K562 (cell line): ENCODE measurements at regions not wholly inside any gene's neighbourhood (a gene's known extent, or its start where the extent isn't known, plus 50 kb on each side); places are given as distances from the start of the nearest gene placed in this dataset.

Source experiments
- ATAC-seq: fragments of 200-7000 bp; cut with Tn5 transposase; 3 replicates; pipeline ENCODE4 v1.9.1; 2020; ENCODE audit warnings: moderate library complexity
- BruUV-seq: library from RNA; stranded (reverse); fragments of 400-500 nt; replicated peaks from 2 replicates; lab custom pipeline; 2021; lab: Mats Ljungman, UMichigan
- CTCF ChIA-PET: fragments of 300-600 bp; formaldehyde crosslinking; extraction: SDS; loops from one replicate; lab custom pipeline; 2021; ENCODE audit warnings: low intra/inter-chr PET ratio; lab: Yijun Ruan, JAX
- POLR2A ChIA-PET: fragments of 300-600, 350-650 bp; sonication (Branson Sonifier 250); formaldehyde crosslinking; extraction: SDS; loops from one replicate; lab custom pipeline; 2021; ENCODE audit warnings: antibody characterized with exemption, inconsistent platforms; lab: Yijun Ruan, JAX
- DNase-seq, 4 experiments: peaks; one replicate each; pipeline versions ENCODE4 v3.0.0 to v3.0.0-alpha.2; 2011 to 2018; ENCODE audit warnings: low spot score in 3 of 4, mixed read lengths in 3 of 4; ENCODE audit errors: extremely low read depth in 1 of 4
- FAIRE-seq: peaks from 2 replicates; lab custom pipeline; 2011; peaks lifted over from hg19 to GRCh38; lab: Jason Lieb, UNC
- H2AFZ ChIP-seq: 2 replicates; pipeline ENCODE4 v1.6.0; 2011; ENCODE audit warnings: low read depth, low read length, control low read depth, inconsistent platforms
- H3K27ac ChIP-seq: fragments of 200-600 bp; 3 replicates; pipeline ENCODE4 v1.8.0; 2011; ENCODE audit warnings: low read depth, mild to moderate bottlenecking, control low read depth, inconsistent platforms, low read length, moderate library complexity, mixed read lengths; ENCODE audit errors: extremely low read depth
- H3K27me3 ChIP-seq, 2 experiments: fragments of 300-600 bp in 1 of 2; 2 replicates in 1 of 2; 3 replicates in 1 of 2; pipeline versions ENCODE4 v1.6.0 to v1.8.0; 2011; ENCODE audit warnings: inconsistent platforms in 2 of 2, low read length in 2 of 2, mild to moderate bottlenecking in 1 of 2, mixed read lengths in 1 of 2, moderate library complexity in 1 of 2; ENCODE audit not compliant: control insufficient read depth in 2 of 2, insufficient read depth in 2 of 2
- H3K36me3 ChIP-seq: fragments of 300-600 bp; 3 replicates; pipeline ENCODE4 v1.8.0; 2011; ENCODE audit warnings: mild to moderate bottlenecking, low read length, inconsistent platforms; ENCODE audit not compliant: control insufficient read depth, insufficient read depth
- H3K4me1 ChIP-seq, 2 experiments: fragments of 200-600 bp in 1 of 2; replicated peaks in 1 of 2; 2 replicates in 1 of 2; 3 replicates in 1 of 2; pipeline versions ENCODE4 v1.5.1 to v1.8.0; 2011; ENCODE audit warnings: inconsistent platforms in 2 of 2, low read length in 2 of 2, mild to moderate bottlenecking in 1 of 2, mixed read lengths in 1 of 2, moderate library complexity in 1 of 2; ENCODE audit not compliant: control insufficient read depth in 2 of 2, insufficient read depth in 2 of 2
- H3K4me2 ChIP-seq: 2 replicates; pipeline ENCODE4 v1.6.1; 2011; ENCODE audit warnings: low read length, control low read depth, inconsistent platforms, mixed read lengths; ENCODE audit not compliant: insufficient read depth
- H3K4me3 ChIP-seq: fragments of 200-600 bp; sonication (generic), shearing (Covaris generic); 2 replicates; pipeline ENCODE4 v1.5.1; 2016; ENCODE audit warnings: control low read depth, inconsistent platforms
- H3K79me2 ChIP-seq: fragments of 200-600 bp; 3 replicates; pipeline ENCODE4 v1.8.0; 2011; ENCODE audit warnings: low read length, inconsistent platforms; ENCODE audit not compliant: control insufficient read depth, insufficient read depth
- H3K9ac ChIP-seq, 2 experiments: 2 replicates each; pipeline versions ENCODE4 v1.6.0 to v1.6.1; 2011; ENCODE audit warnings: low read depth in 2 of 2, low read length in 2 of 2, control low read depth in 1 of 2, inconsistent platforms in 1 of 2, mild to moderate bottlenecking in 1 of 2, mixed read lengths in 1 of 2; ENCODE audit not compliant: insufficient read depth in 1 of 2
- H3K9me1 ChIP-seq: one replicate; pipeline ENCODE4 v1.6.0; 2011; ENCODE audit warnings: inconsistent platforms, mild to moderate bottlenecking, low read length, moderate library complexity; ENCODE audit not compliant: control insufficient read depth, insufficient read depth
- H3K9me3 ChIP-seq: replicated peaks from 2 replicates; pipeline ENCODE4 v1.5.1; 2011; ENCODE audit warnings: low read depth, low read length, inconsistent platforms; ENCODE audit not compliant: control insufficient read depth, insufficient read depth
- H4K20me1 ChIP-seq: replicated peaks from 2 replicates; pipeline ENCODE4 v1.6.1; 2011; ENCODE audit warnings: low read length, inconsistent platforms, mixed read lengths; ENCODE audit not compliant: control insufficient read depth, insufficient read depth
- FOXM1 ChIP-seq, 2 experiments: fragments of 450-650 bp in 1 of 2; sonication (generic) in 1 of 2; formaldehyde crosslinking in 1 of 2; IDR thresholded peaks; 2 replicates each; pipeline versions ENCODE4 v1.6.1 to v1.9.0; 2017 to 2022; ENCODE audit warnings: low read depth in 2 of 2, mild to moderate bottlenecking in 2 of 2, missing genetic modification reagents in 1 of 2, moderate library complexity in 1 of 2
- HOXB6 ChIP-seq: fragments of 250-450 bp; sonication (Bioruptor Pico); IDR thresholded peaks from 2 replicates; pipeline ENCODE4 v1.5.1; 2022; ENCODE audit warnings: mild to moderate bottlenecking, borderline replicate concordance
- ID3 ChIP-seq, 2 experiments: fragments of 250-450 bp in 1 of 2; fragments of 450-650 bp in 1 of 2; sonication (Bioruptor Pico) in 1 of 2; IDR thresholded peaks; 2 replicates each; pipeline versions ENCODE4 v1.6.1 to v1.8.0; 2016 to 2021; ENCODE audit warnings: mild to moderate bottlenecking in 2 of 2, moderate library complexity in 2 of 2, missing compliant biosample characterization in 1 of 2, missing genetic modification characterization in 1 of 2
- MCM7 ChIP-seq, 2 experiments: fragments of 450-650 bp; IDR thresholded peaks; 2 replicates each; pipeline ENCODE4 v1.6.1; 2016 to 2018
- RBM39 ChIP-seq: fragments of 200-400 bp; formaldehyde crosslinking; optimal IDR thresholded peaks from 2 replicates; pipeline ENCODE3; 2018; ENCODE audit warnings: low read depth, low read length
- SIX5 ChIP-seq, 2 experiments: IDR thresholded peaks; 2 replicates each; pipeline ENCODE4 v1.6.1; 2011; ENCODE audit warnings: low read length in 2 of 2, borderline replicate concordance in 1 of 2, low read depth in 1 of 2, mild to moderate bottlenecking in 1 of 2, moderate library complexity in 1 of 2; ENCODE audit not compliant: insufficient read depth in 1 of 2
- TRIM25 ChIP-seq: fragments of 450-650 bp; IDR thresholded peaks from 2 replicates; pipeline ENCODE4 v1.7.0; 2016; ENCODE audit warnings: borderline replicate concordance
- UBTF ChIP-seq, 2 experiments: IDR thresholded peaks; 2 replicates each; pipeline ENCODE4 v1.6.1; 2012; ENCODE audit warnings: improper control_type of control experiment in 2 of 2, low read depth in 2 of 2, low read length in 2 of 2, borderline replicate concordance in 1 of 2
- ZKSCAN8 ChIP-seq: fragments of 200-800 bp; sonication (Bioruptor generic); IDR thresholded peaks from 2 replicates; pipeline ENCODE4 v1.6.1; 2016; ENCODE audit warnings: missing genetic modification characterization, missing compliant biosample characterization
- WGBS: fragments of 100-300 bp; shearing (Covaris generic); methylation state at CpG from one replicate; pipeline ENCODE4 v1.1.6; 2016; ENCODE audit warnings: low coverage, mixed read lengths; ENCODE audit not compliant: insufficient coverage; ENCODE audit errors: missing lambda C conversion rate; 5-methylcytosine and 5-hydroxymethylcytosine counted together
- in situ Hi-C: fragments of 300-500 bp; cut with MboI; formaldehyde crosslinking; loops from 4 replicates; pipeline ENCODE4 v1.15.0; 2018; ENCODE audit warnings: inconsistent platforms, mixed read lengths
- intact Hi-C: fragments of 100-400 bp; cut with micrococcal nuclease; formaldehyde crosslinking; loops from 2 replicates; pipeline ENCODE4 v1.14.2; 2022

GRCh38 chr4:133938061-133938460, 263.5 kb downstream of the PABPC4L start:
- H4K20me1 ChIP-seq = no peaks in the 10 kb centered on the region
- no peak overlapping the region for H3K4me2 ChIP-seq
- DNase-seq (no peak), FAIRE-seq (no peak), ATAC-seq (no peak)
- no peak overlapping the region for H3K4me3 ChIP-seq
- H3K9me1 ChIP-seq = no peaks in the 10 kb centered on the region
- no peak overlapping the region for H3K9ac ChIP-seq
- no peaks in the 10 kb centered on the region; the same call in 1 of the 2 replicates for H3K9me3 ChIP-seq
- intact Hi-C loops (no loop called here), in situ Hi-C loops (no loop called here)
- BruUV-seq = no TSS peak
- H3K79me2 ChIP-seq = no peaks in the 10 kb centered on the region
- H3K4me1 ChIP-seq = no peaks in the 10 kb centered on the region
- CTCF ChIA-PET = no interaction called here
- H3K27ac ChIP-seq = no peak overlapping the region
- POLR2A ChIA-PET = no interaction called here
- no peak overlapping the region for H2AFZ ChIP-seq
- H3K27me3 ChIP-seq = no peaks in the 10 kb centered on the region
- no peaks in the 10 kb centered on the region for H3K36me3 ChIP-seq
- no peak for TF ChIP-seq ZKSCAN8

GRCh38 chr4:133929531-133930239, 271.9 kb downstream of the PABPC4L start:
- Histone ChIP-seq H3K4me3 (no peak overlapping the region), H3K79me2 (no peaks in the 10 kb centered on the region), H3K4me2 (no peak overlapping the region), H3K9me3 (no peaks in the 10 kb centered on the region), H3K27ac (no peak overlapping the region), H3K27me3 (no peaks in the 10 kb centered on the region), H3K4me1 (no peaks in the 10 kb centered on the region), H3K9ac (no peak overlapping the region), H3K36me3 (no peaks in the 10 kb centered on the region), H4K20me1 (no peaks in the 10 kb centered on the region), H3K9me1 (no peaks in the 10 kb centered on the region), H2AFZ (no peak overlapping the region)
- in situ Hi-C loops = no loop called here
- DNase-seq = no peak
- ChIA-PET POLR2A (no interaction called here), CTCF (no interaction called here)
- 0% methylated on average over 1 of the region's 1 CpG for WGBS
- FAIRE-seq = no peak
- no peak for ATAC-seq
- no TSS peak for BruUV-seq
- intact Hi-C loops = no loop called here
- TF ChIP-seq HOXB6 (CRISPR knock-in tag) = no peak
- no peak for TF ChIP-seq RBM39
- no peak for TF ChIP-seq ID3 (CRISPR knock-in tag; IDR thresholded peaks at IDR 0.05)
- TF ChIP-seq ID3 (tag; IDR thresholded peaks at IDR 0.05) = no peak
- no peak for TF ChIP-seq UBTF (IDR thresholded peaks at IDR 0.05; ENCODE audit: borderline replicate concordance in 1 of 2, low read depth in 2 of 2, low read length in 2 of 2)
- TF ChIP-seq TRIM25 = no peak
- TF ChIP-seq MCM7 (IDR thresholded peaks at IDR 0.05) = no peak
- no peak for TF ChIP-seq SIX5 (IDR thresholded peaks at IDR 0.05; ENCODE audit: borderline replicate concordance in 1 of 2, insufficient read depth in 1 of 2, low read depth in 1 of 2, low read length in 2 of 2)
- no peak for TF ChIP-seq FOXM1 (IDR thresholded peaks at IDR 0.05; ENCODE audit: low read depth)
- TF ChIP-seq FOXM1 (CRISPR knock-in tag; IDR thresholded peaks at IDR 0.05; ENCODE audit: low read depth) = no peak
